Fibroblast of lung (primary cell): ENCODE measurements at regions not wholly inside any gene's neighbourhood (a gene's known extent, or its start where the extent isn't known, plus 50 kb on each side); places are given as distances from the start of the nearest gene placed in this dataset.

Experiments used
- EZH2 ChIP-seq: IDR thresholded peaks from 2 replicates; pipeline ENCODE4 v1.5.1; 2012; ENCODE audit warnings: low read length, control low read depth, mild to moderate bottlenecking; ENCODE audit errors: missing control alignments
- TF ChIP-seq, protein P1 (sequence below), 2 donors: IDR thresholded peaks in 1 of 2; conservative IDR thresholded peaks in 1 of 2; 1 replicate in 1 of 2; 2 replicates in 1 of 2; pipeline ENCODE4 v1.5.1; 2011 to 2012; ENCODE audit warnings: low read length in 2 of 2, control low read depth in 1 of 2, inconsistent platforms in 1 of 2, low read depth in 1 of 2, mild to moderate bottlenecking in 1 of 2

GRCh38 chr1:11373029-11373894, 100.3 kb downstream of the UBIAD1 start:
- TF ChIP-seq, protein P1, sequence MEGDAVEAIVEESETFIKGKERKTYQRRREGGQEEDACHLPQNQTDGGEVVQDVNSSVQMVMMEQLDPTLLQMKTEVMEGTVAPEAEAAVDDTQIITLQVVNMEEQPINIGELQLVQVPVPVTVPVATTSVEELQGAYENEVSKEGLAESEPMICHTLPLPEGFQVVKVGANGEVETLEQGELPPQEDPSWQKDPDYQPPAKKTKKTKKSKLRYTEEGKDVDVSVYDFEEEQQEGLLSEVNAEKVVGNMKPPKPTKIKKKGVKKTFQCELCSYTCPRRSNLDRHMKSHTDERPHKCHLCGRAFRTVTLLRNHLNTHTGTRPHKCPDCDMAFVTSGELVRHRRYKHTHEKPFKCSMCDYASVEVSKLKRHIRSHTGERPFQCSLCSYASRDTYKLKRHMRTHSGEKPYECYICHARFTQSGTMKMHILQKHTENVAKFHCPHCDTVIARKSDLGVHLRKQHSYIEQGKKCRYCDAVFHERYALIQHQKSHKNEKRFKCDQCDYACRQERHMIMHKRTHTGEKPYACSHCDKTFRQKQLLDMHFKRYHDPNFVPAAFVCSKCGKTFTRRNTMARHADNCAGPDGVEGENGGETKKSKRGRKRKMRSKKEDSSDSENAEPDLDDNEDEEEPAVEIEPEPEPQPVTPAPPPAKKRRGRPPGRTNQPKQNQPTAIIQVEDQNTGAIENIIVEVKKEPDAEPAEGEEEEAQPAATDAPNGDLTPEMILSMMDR (conservative IDR thresholded peaks at IDR 0.05 in 1 of 2, IDR thresholded peaks at IDR 0.05 in 1 of 2; ENCODE audit: low read depth in 1 of 2, low read length in 2 of 2) = no peak
- no peak for TF ChIP-seq EZH2
